OCI-LY3 (cell line): ENCODE measurements at regions not wholly inside any gene's neighbourhood (a gene's known extent, or its start where the extent isn't known, plus 50 kb on each side); places are given as distances from the start of the nearest gene placed in this dataset.

Experiments
- H2AFZ ChIP-seq: fragments of 200-600, 300-600 bp; shearing (Covaris generic); 2 replicates; pipeline ENCODE4 v1.6.0; 2014; ENCODE audit warnings: antibody characterized with exemption, low read depth, low read length
- H3K27ac ChIP-seq: fragments of 200-600, 300-600 bp; sonication (generic); 2 replicates; pipeline ENCODE4 v1.5.1; 2014; ENCODE audit warnings: mild to moderate bottlenecking, low read length, moderate library complexity, mixed read lengths
- H3K27me3 ChIP-seq: fragments of 200-600, 300-600 bp; sonication (generic); 2 replicates; pipeline ENCODE4 v1.6.1; 2014; ENCODE audit warnings: low read depth, low read length, mixed read lengths
- H3K36me3 ChIP-seq: fragments of 200-600, 300-600 bp; sonication (generic); replicated peaks from 2 replicates; pipeline ENCODE3; 2014; ENCODE audit warnings: low read depth, low read length, mixed read lengths
- H3K4me1 ChIP-seq: fragments of 300-600, 200-600 bp; sonication (generic); 2 replicates; pipeline ENCODE4 v1.6.1; 2014; ENCODE audit warnings: low read length, mixed read lengths
- H3K4me2 ChIP-seq: fragments of 200-600, 300-600 bp; sonication (generic); 2 replicates; pipeline ENCODE4 v1.6.1; 2014; ENCODE audit warnings: low read length, mixed read lengths
- H3K4me3 ChIP-seq: fragments of 300-600, 200-600 bp; sonication (generic); 2 replicates; pipeline ENCODE4 v1.5.1; 2014; ENCODE audit warnings: antibody characterized with exemption, mild to moderate bottlenecking, low read length, moderate library complexity
- H3K79me2 ChIP-seq: fragments of 300-600, 200-600 bp; shearing (Covaris generic); 2 replicates; pipeline ENCODE4 v1.6.1; 2014; ENCODE audit warnings: mild to moderate bottlenecking, low read length, mixed read lengths
- H3K9ac ChIP-seq: fragments of 300-600, 200-600 bp; shearing (Covaris generic); 2 replicates; pipeline ENCODE4 v1.6.0; 2014; ENCODE audit warnings: mild to moderate bottlenecking, low read length, moderate library complexity
- H3K9me3 ChIP-seq: fragments of 200-600, 300-600 bp; shearing (Covaris generic); 2 replicates; pipeline ENCODE4 v1.6.1; 2014; ENCODE audit warnings: low read length, mixed read lengths; ENCODE audit not compliant: insufficient read depth
- H4K20me1 ChIP-seq: fragments of 200-600, 300-600 bp; sonication (generic); 2 replicates; pipeline ENCODE4 v1.6.1; 2016; ENCODE audit warnings: low read length, mixed read lengths; ENCODE audit not compliant: insufficient read depth
- EZH2phosphoT487 ChIP-seq: fragments of 200-600 bp; shearing (Covaris generic); IDR thresholded peaks from 2 replicates; pipeline ENCODE4 v1.6.1; 2018; ENCODE audit warnings: antibody characterized with exemption, mixed run types, low read depth
- TF ChIP-seq, protein P1 (sequence below): fragments of 200-600, 300-600 bp; sonication (generic); IDR thresholded peaks from 2 replicates; pipeline ENCODE4 v1.5.1; 2014; ENCODE audit warnings: antibody characterized with exemption, low read length, low read depth

GRCh38 chr2:16315908-16316307 is 349.7 kb downstream of the CYRIA start:
- TF ChIP-seq, protein P1, sequence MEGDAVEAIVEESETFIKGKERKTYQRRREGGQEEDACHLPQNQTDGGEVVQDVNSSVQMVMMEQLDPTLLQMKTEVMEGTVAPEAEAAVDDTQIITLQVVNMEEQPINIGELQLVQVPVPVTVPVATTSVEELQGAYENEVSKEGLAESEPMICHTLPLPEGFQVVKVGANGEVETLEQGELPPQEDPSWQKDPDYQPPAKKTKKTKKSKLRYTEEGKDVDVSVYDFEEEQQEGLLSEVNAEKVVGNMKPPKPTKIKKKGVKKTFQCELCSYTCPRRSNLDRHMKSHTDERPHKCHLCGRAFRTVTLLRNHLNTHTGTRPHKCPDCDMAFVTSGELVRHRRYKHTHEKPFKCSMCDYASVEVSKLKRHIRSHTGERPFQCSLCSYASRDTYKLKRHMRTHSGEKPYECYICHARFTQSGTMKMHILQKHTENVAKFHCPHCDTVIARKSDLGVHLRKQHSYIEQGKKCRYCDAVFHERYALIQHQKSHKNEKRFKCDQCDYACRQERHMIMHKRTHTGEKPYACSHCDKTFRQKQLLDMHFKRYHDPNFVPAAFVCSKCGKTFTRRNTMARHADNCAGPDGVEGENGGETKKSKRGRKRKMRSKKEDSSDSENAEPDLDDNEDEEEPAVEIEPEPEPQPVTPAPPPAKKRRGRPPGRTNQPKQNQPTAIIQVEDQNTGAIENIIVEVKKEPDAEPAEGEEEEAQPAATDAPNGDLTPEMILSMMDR: no peak
- no peak for TF ChIP-seq EZH2phosphoT487
- peaks cover 15% of the 10 kb centered on the region; the same call in 1 of the 2 replicates for H3K27me3 ChIP-seq
- H4K20me1 ChIP-seq: no peaks in the 10 kb centered on the region
- H3K4me3 ChIP-seq: no peak overlapping the region
- no peak overlapping the region for H3K27ac ChIP-seq
- H3K79me2 ChIP-seq: no peaks in the 10 kb centered on the region
- peaks cover 6% of the 10 kb centered on the region; the same call in 1 of the 2 replicates for H3K4me1 ChIP-seq
- H3K9me3 ChIP-seq: no peaks in the 10 kb centered on the region
- no peak overlapping the region for H2AFZ ChIP-seq
- no peak overlapping the region for H3K4me2 ChIP-seq
- H3K36me3 ChIP-seq: no peaks in the 10 kb centered on the region
- H3K9ac ChIP-seq: no peak overlapping the region

- Histone ChIP-seq H4K20me1 (no peaks in the 10 kb centered on the region), H3K9ac (no peak overlapping the region), H3K36me3 (no peaks in the 10 kb centered on the region), H3K4me3 (no peak overlapping the region), H3K79me2 (no peaks in the 10 kb centered on the region), H3K4me1 (peaks cover 6% of the 10 kb centered on the region; the same call in 1 of the 2 replicates), H3K9me3 (no peaks in the 10 kb centered on the region), H2AFZ (no peak overlapping the region), H3K27ac (no peak overlapping the region), H3K27me3 (peaks cover 15% of the 10 kb centered on the region; the same call in 1 of the 2 replicates), H3K4me2 (no peak overlapping the region)
- no peak for TF ChIP-seq EZH2phosphoT487
- TF ChIP-seq, protein P1: no peak
Observed at GRCh38 chr2:16315458-16315835, 350.2 kb downstream of the CYRIA start.

DNA sequence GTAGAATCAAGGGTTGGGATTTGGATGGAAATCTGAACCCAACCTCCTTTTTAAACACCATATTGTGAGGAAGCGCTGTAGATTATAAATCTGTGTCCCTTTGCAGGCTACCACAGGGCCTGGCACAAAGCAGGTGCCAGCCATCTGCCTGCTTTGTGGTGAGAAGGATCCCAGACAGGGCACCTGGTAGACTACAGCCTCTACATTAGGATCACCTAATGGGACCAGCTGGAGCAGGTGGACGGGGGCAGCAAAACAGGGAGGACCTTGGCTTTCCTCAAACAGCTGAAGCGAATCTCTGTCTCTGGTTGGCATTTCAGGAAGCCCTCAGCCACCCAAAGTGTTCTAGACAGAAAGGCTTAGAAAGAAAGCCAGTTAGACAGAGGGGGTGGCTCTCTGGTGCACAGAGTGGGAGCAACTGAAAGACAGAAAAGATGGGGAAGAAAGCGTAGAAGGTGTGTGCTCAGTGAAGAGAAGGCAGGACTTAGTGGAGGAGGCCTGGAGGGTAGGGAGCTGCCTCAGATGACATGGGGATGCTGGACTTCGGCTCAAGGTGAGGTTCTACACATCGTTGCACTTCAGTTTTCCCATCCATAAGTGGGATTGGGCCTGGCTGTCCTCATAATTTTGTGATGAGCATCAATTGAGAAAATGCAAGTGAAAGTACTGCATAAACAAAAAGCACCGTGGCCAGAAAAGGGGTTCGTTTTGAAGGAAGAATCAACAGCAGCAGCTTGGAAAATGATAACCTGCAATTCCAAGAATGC is 350.8 kb downstream of the CYRIA start:
- no peak overlapping the region for H2AFZ ChIP-seq
- no peaks in the 10 kb centered on the region for H3K9me3 ChIP-seq
- peaks cover 15% of the 10 kb centered on the region; the same call in 1 of the 2 replicates for H3K27me3 ChIP-seq
- no peak overlapping the region for H3K27ac ChIP-seq
- H3K36me3 ChIP-seq: no peaks in the 10 kb centered on the region
- H3K79me2 ChIP-seq: no peaks in the 10 kb centered on the region
- no peaks in the 10 kb centered on the region for H4K20me1 ChIP-seq
- TF ChIP-seq EZH2phosphoT487: no peak
- TF ChIP-seq, protein P1: no peak
- peaks cover 6% of the 10 kb centered on the region; the same call in 1 of the 2 replicates for H3K4me1 ChIP-seq
- no peak overlapping the region for H3K4me3 ChIP-seq
- H3K4me2 ChIP-seq: no peak overlapping the region
- H3K9ac ChIP-seq: no peak overlapping the region

- Histone ChIP-seq H3K9ac (no peak overlapping the region), H4K20me1 (no peaks in the 10 kb centered on the region), H3K4me1 (peaks cover 6% of the 10 kb centered on the region; the same call in 1 of the 2 replicates), H3K4me3 (no peak overlapping the region), H2AFZ (no peak overlapping the region), H3K27me3 (peaks cover 15% of the 10 kb centered on the region; the same call in 1 of the 2 replicates), H3K27ac (no peak overlapping the region), H3K79me2 (no peaks in the 10 kb centered on the region), H3K36me3 (no peaks in the 10 kb centered on the region), H3K4me2 (no peak overlapping the region), H3K9me3 (no peaks in the 10 kb centered on the region)
- TF ChIP-seq EZH2phosphoT487: no peak
- TF ChIP-seq, protein P1: no peak
Observed at GRCh38 chr2:16314001-16314400, 351.6 kb downstream of the CYRIA start.
